GM03348 (cell line): ENCODE measurements at regions not wholly inside any gene's neighbourhood (a gene's known extent, or its start where the extent isn't known, plus 50 kb on each side); places are given as distances from the start of the nearest gene placed in this dataset.

Experiments used
- DNase-seq: peaks from one replicate; pipeline ENCODE4 v3.0.0; 2012; ENCODE audit warnings: low spot score

- DNase-seq: no peak
These were observed 54.9 kb upstream of the FRMD1 start for GRCh38 chr6:168133687-168134559.

DNA sequence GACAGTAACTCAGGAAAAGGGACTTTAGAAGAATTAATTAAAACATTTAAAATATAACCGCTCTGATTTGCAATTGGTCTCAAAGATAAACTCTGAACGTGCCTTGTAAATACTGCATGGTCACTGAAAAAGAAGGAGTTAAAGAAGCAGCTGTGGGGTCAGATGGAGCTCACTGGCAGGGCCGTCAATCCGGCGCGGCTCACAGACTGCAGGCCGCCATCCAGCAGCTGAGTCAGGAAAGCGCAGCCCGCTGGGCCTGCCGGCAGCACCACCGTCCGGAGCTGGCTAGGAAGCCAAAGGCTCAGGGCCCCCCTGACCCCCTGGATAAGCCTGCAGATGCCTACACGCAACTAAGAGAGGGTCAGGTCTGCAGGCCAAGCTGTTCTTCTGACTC, 54.2 kb upstream of the FRMD1 start:
- DNase-seq: peak; percentile 88

DNA sequence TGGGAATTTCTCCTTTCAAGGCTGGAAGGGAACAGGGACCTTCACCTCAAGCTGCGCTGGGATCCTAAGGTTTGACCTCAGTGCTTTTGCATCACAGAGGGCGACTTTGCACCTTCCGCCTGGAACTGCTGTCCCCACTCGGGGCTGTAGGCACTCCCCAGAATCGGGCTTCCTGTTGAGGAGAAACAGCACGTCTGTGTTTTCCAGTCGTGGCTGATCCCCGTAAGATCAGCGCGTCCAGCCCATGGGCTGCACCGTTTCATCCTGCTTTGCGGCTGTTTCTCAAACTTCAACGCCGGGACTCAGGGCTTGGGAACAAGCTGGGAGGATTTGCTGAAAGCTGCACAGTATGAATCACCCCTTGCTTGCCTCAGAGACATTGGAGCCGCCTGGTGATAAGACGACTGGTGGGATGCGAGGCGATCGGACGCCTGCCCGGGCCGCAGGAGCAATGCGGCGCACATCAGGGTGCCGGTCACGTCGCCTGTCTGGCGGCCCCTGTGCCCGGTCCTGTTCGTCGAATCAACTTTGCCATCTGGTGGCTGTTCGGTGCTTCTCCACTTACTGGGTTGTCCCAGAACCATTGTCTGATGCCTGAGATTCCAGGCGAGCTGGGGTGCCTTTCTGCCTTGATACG, 53.6 kb upstream of the FRMD1 start:
- DNase-seq: peak; percentile 87

DNA sequence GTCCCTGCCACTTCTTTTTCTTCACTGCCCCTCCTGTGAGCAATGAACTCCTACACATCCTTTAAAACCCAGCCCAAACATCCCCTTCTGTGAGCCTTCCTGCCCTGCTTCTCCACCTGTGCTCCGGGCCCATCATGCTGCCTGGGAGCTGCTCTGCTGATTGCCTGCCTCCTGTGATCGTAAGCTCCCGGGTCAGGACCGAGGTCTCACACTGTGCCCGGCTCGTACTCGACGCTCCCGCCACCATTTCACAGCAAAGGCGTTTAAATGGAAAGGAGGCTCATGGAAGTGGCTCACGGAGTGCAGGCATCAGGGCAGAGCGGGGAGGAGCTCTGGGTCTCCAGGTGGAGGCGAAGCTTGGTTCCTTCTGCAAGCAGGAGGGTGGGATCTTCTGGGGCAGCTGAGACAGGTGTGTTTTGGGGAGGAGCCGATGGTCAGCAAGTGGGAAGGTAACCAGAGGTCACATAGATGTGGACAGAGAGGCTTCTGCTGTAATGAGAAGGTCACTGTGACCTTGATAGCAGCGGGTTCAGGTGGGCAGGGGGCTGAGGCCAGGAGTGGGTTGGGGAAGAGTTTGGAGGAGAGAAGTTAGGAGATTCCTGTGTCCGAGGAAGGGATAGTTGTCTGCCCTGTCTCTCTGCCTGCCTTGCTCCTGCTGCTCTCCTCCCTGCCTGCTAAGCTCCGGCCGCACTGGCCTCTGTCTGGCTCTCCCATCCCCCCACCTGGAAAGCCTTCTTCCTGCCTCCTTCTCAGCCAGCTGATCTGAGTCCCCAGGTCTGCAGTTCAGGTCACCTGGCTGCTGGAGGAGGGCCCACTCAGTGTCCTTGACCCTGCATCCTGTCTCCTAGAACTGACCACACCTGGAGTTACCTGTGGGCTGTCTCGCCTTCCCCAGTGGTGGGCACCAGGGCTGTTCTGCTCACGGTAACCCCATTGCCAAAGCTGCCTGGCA, 52.7 kb upstream of the FRMD1 start:
- no peak for DNase-seq

DNA sequence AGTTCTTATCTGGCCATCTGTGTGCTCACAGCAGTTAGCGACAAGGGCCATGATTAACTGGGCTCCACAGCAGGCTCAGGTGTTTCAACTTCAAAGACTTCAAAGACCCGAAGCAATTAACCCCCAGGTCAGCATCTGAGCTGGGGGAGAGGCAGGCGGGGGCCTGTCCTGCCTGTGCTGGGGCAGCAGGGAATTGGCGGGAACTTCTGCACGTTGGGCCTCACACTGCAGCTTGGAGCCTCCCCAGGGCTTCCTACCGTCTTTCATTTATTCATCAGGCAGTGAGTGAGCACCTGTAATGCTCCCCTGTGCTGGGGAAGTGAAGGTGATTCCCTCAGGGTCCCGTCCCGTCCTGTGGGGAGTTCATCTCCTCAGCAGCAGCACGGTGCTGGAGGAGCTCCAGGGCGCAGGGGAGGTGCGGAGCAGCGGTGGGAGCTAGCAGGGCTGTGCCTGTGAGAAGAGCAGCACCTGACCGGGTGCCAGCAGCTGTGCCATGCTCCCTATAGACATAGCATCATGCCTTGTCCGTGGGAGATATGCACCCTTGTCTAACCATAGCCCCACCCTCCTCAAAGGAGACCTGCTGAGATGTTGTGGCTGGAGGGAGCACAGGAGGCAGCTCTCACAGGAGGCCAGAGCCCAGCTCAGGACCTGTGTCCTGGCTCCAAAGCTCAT, 51.8 kb upstream of the FRMD1 start:
- DNase-seq: no peak

DNA sequence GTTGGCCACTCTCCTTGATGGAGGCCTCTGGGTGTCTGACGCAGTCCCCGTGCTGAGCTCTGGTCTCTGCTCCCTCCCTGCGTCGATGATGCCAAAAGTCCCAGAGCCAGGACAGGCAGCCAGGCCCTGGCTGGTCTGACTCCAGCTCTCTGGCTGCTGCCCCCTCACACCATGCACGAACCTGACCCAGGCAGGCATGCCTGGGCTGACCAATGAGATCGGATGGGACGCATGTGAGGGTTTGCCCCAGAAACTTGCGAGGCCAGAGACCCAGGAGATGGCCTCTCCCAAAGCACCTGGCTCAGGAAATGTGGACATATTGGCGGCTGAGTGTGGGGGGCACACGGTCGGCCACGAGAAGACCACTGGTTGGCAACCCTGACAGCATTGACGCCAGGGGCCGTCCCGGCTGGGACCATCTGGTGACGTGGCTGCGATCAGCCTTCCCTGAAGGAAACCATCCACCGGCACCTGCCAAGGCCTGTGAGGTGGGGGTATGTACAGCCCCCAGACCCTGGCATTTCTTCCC, 51.2 kb upstream of the FRMD1 start:
- no peak for DNase-seq

DNA sequence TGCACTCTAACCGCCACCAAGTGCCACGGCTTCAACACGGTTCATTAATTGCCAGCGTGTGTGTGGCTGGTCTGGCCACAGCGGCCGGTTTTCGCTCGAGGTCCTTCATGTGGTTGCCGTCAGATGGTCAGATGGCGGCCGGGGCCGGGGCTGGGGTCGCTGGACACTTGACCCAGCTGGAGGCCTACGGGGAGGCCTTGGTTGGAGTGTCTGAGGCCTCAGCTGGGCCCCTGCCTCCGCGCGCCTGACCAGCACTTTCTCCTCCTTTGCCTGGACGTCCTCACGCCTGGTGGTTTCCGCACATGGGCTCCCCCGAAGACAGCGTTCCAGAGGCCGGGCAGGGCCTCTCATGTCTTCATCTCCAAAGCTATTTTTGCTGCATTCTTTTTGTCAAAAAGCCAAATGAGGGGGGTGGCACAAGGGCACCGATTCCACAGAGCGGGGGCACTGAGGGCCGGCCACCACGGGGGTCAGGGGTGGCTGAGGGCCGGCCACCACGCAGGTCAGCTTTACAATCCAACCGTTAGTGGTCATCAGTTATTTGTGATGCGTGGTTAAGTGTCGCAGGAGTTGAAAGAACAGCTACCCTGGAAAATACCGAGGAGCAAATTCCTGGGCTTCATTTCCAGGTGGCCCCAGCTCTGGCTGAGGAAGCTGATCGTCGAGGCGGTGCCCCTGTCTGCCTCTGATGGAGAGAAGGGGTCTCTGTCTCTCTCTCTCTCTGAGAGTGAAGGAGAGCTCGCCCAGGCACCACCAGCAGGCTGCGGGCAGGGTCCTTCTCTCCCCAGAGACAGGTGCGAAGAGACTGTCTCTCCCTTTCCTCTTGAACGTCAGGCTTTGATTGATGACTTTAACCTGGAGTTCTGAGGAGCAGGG, 50.5 kb upstream of the FRMD1 start:
- no peak for DNase-seq

GRCh38 chr6:168128631-168129291, 49.7 kb upstream of the FRMD1 start:
- no peak for DNase-seq
